ENCODE measurements at regions not wholly inside any gene's neighbourhood (a gene's known extent, or its start where the extent isn't known, plus 50 kb on each side); places are given as distances from the start of the nearest gene placed in this dataset.

DNA sequence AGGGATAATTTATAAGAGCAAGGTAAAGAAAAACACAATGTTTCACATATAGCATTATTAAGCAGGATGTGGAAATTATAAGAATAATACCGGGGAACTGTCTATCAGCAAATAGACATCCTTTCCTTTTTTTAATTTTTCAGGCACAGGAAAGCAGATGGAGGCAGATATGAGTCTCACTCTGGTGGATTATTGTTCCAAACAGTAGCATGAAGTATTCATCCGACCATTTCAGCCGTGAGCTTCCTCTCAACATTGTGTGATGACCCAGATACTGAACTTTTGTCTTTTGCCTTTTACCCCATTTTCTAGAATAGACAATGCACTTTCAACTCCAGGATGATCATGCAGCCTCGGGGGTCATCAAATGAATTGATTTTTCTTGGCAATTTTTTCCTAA is 599.8 kb downstream of the ADGRL2 start:
- Histone ChIP-seq H3K9ac (ENCODE audit: low read length) (no peak overlapping the region), H3K4me1 (ENCODE audit: low read length) (no peaks in the 10 kb centered on the region), H3K4me2 (ENCODE audit: low read depth, low read length, poor library complexity, severe bottlenecking) (no peak overlapping the region), H3K9me2 (replicated peaks; ENCODE audit: insufficient read depth, low read length) (no peaks in the 10 kb centered on the region), H2AFZ (ENCODE audit: low read length) (no peak overlapping the region), H3K9me3 (ENCODE audit: low read length) (peaks cover 20% of the 10 kb centered on the region), H3K36me3 (ENCODE audit: insufficient read depth, low read length) (no peaks in the 10 kb centered on the region), H3K4me3 (ENCODE audit: low read length) (no peak overlapping the region), H3K27ac (ENCODE audit: low read length) (no peak overlapping the region), H4K20me1 (ENCODE audit: insufficient read depth, low read depth, low read length) (no peaks in the 10 kb centered on the region), H3K27me3 (ENCODE audit: low read length) (no peaks in the 10 kb centered on the region), H3K79me2 (ENCODE audit: low read length) (no peaks in the 10 kb centered on the region)
- DNase-seq, result no peak

- H3K27ac ChIP-seq (ENCODE audit: low read length), result no peak overlapping the region
Observed at GRCh38 chr1:82399093-82399492, 598.4 kb downstream of the ADGRL2 start.

DNA sequence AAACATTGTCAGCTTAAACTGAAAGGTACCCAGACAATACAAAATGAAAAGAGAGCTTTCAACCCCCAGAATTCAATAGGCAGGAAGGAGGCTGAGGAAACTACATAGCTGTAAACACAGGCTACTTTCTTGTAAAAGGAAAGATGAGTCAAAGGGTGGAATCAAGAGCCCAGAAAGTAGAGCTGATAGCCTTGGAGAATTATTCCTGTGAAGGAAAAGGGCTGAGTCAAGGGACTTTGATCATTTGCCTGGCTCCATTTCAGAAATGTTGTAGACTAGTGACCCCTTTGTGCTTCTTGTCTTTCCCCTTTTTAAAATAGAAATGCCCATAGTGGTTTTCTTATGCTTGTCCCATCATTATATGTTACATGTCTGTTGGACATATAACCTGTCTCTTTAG is 597.6 kb downstream of the ADGRL2 start:
- H3K27me3 ChIP-seq (ENCODE audit: low read length), result no peaks in the 10 kb centered on the region
- no peak overlapping the region for H2AFZ ChIP-seq (ENCODE audit: low read length)
- H4K20me1 ChIP-seq (ENCODE audit: insufficient read depth, low read depth, low read length), result no peaks in the 10 kb centered on the region
- no peak overlapping the region for H3K4me2 ChIP-seq (ENCODE audit: low read depth, low read length, poor library complexity, severe bottlenecking)
- no peaks in the 10 kb centered on the region for H3K36me3 ChIP-seq (ENCODE audit: insufficient read depth, low read length)
- no peak overlapping the region for H3K4me3 ChIP-seq (ENCODE audit: low read length)
- no peaks in the 10 kb centered on the region for H3K9me2 ChIP-seq (replicated peaks; ENCODE audit: insufficient read depth, low read length)
- no peak overlapping the region for H3K27ac ChIP-seq (ENCODE audit: low read length)
- H3K9ac ChIP-seq (ENCODE audit: low read length), result no peak overlapping the region
- no peaks in the 10 kb centered on the region for H3K4me1 ChIP-seq (ENCODE audit: low read length)
- DNase-seq, result no peak
- H3K79me2 ChIP-seq (ENCODE audit: low read length), result no peaks in the 10 kb centered on the region
- H3K9me3 ChIP-seq (ENCODE audit: low read length), result peaks cover 7% of the 10 kb centered on the region

More at GRCh38 chr1:82399093-82399492, 598.4 kb downstream of the ADGRL2 start:
- H4K20me1 ChIP-seq (ENCODE audit: insufficient read depth, low read depth, low read length), result no peaks in the 10 kb centered on the region
- H3K79me2 ChIP-seq (ENCODE audit: low read length), result no peaks in the 10 kb centered on the region
- H3K4me3 ChIP-seq (ENCODE audit: low read length), result no peak overlapping the region
- H3K27me3 ChIP-seq (ENCODE audit: low read length), result no peaks in the 10 kb centered on the region
- H2AFZ ChIP-seq (ENCODE audit: low read length), result no peak overlapping the region
- no peaks in the 10 kb centered on the region for H3K36me3 ChIP-seq (ENCODE audit: insufficient read depth, low read length)
- H3K9me3 ChIP-seq (ENCODE audit: low read length), result peaks cover 15% of the 10 kb centered on the region
- H3K9me2 ChIP-seq (replicated peaks; ENCODE audit: insufficient read depth, low read length), result no peaks in the 10 kb centered on the region
- no peak overlapping the region for H3K9ac ChIP-seq (ENCODE audit: low read length)
- DNase-seq, result no peak
- no peaks in the 10 kb centered on the region for H3K4me1 ChIP-seq (ENCODE audit: low read length)
- no peak overlapping the region for H3K4me2 ChIP-seq (ENCODE audit: low read depth, low read length, poor library complexity, severe bottlenecking)

DNA sequence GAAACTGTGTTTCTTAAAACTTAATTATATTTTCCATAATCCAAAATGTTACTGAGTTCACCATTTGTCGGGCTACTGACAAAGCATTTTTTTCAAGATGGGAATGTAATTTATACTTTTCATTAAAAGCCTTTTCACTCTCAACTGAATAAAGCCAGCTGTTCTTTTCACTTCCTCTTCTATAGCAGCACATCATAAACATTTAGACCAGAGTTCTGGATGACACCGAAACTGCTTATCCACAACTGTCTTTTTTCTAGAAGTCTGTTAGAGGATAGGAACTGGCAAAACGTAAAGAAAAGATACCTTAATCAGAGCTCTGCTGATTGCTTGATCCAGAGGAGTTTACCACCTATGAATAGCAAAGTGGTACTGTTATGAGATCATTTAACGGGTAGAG is 594.7 kb downstream of the ADGRL2 start:
- H3K4me2 ChIP-seq (ENCODE audit: low read depth, low read length, poor library complexity, severe bottlenecking), result no peak overlapping the region
- no peaks in the 10 kb centered on the region for H4K20me1 ChIP-seq (ENCODE audit: insufficient read depth, low read depth, low read length)

GRCh38 chr1:82392946-82393345 is 592.2 kb downstream of the ADGRL2 start:
- DNase-seq, result no peak
- no peak overlapping the region for H3K4me2 ChIP-seq (ENCODE audit: low read depth, low read length, poor library complexity, severe bottlenecking)
- H3K27me3 ChIP-seq (ENCODE audit: low read length), result no peaks in the 10 kb centered on the region
- no peaks in the 10 kb centered on the region for H3K36me3 ChIP-seq (ENCODE audit: insufficient read depth, low read length)
- no peak overlapping the region for H2AFZ ChIP-seq (ENCODE audit: low read length)
- no peaks in the 10 kb centered on the region; the same call in 1 of the 2 replicates for H3K9me2 ChIP-seq (replicated peaks; ENCODE audit: insufficient read depth, low read length)
- no peak overlapping the region for H3K4me3 ChIP-seq (ENCODE audit: low read length)
- no peak overlapping the region for H3K9ac ChIP-seq (ENCODE audit: low read length)
- no peak overlapping the region for H3K27ac ChIP-seq (ENCODE audit: low read length)
- H3K9me3 ChIP-seq (ENCODE audit: low read length), result peaks cover 10% of the 10 kb centered on the region
- H4K20me1 ChIP-seq (ENCODE audit: insufficient read depth, low read depth, low read length), result no peaks in the 10 kb centered on the region
- no peaks in the 10 kb centered on the region for H3K4me1 ChIP-seq (ENCODE audit: low read length)
- H3K79me2 ChIP-seq (ENCODE audit: low read length), result no peaks in the 10 kb centered on the region

More for the DNA sequence above, 594.7 kb downstream of the ADGRL2 start:
- no peak overlapping the region for H3K27ac ChIP-seq (ENCODE audit: low read length)
- H2AFZ ChIP-seq (ENCODE audit: low read length), result no peak overlapping the region
- H3K4me3 ChIP-seq (ENCODE audit: low read length), result no peak overlapping the region
- H3K79me2 ChIP-seq (ENCODE audit: low read length), result no peaks in the 10 kb centered on the region
- DNase-seq, result no peak
- H3K4me1 ChIP-seq (ENCODE audit: low read length), result no peaks in the 10 kb centered on the region
- H3K27me3 ChIP-seq (ENCODE audit: low read length), result no peaks in the 10 kb centered on the region
- H3K9ac ChIP-seq (ENCODE audit: low read length), result no peak overlapping the region
- no peaks in the 10 kb centered on the region; the same call in 1 of the 2 replicates for H3K9me2 ChIP-seq (replicated peaks; ENCODE audit: insufficient read depth, low read length)
- H3K36me3 ChIP-seq (ENCODE audit: insufficient read depth, low read length), result no peaks in the 10 kb centered on the region
- H3K9me3 ChIP-seq (ENCODE audit: low read length), result peaks cover 3% of the 10 kb centered on the region; the same call in 1 of the 2 replicates

GRCh38 chr1:82392513-82392912 is 591.8 kb downstream of the ADGRL2 start:
- Histone ChIP-seq H3K9me3 (ENCODE audit: low read length) (peaks cover 10% of the 10 kb centered on the region), H3K4me3 (ENCODE audit: low read length) (no peak overlapping the region), H3K9me2 (replicated peaks; ENCODE audit: insufficient read depth, low read length) (no peaks in the 10 kb centered on the region; the same call in 1 of the 2 replicates), H4K20me1 (ENCODE audit: insufficient read depth, low read depth, low read length) (no peaks in the 10 kb centered on the region), H3K4me1 (ENCODE audit: low read length) (no peaks in the 10 kb centered on the region), H3K79me2 (ENCODE audit: low read length) (no peaks in the 10 kb centered on the region), H3K27me3 (ENCODE audit: low read length) (no peaks in the 10 kb centered on the region), H2AFZ (ENCODE audit: low read length) (no peak overlapping the region), H3K4me2 (ENCODE audit: low read depth, low read length, poor library complexity, severe bottlenecking) (no peak overlapping the region), H3K27ac (ENCODE audit: low read length) (no peak overlapping the region), H3K9ac (ENCODE audit: low read length) (no peak overlapping the region), H3K36me3 (ENCODE audit: insufficient read depth, low read length) (no peaks in the 10 kb centered on the region)
- no peak for DNase-seq

DNA sequence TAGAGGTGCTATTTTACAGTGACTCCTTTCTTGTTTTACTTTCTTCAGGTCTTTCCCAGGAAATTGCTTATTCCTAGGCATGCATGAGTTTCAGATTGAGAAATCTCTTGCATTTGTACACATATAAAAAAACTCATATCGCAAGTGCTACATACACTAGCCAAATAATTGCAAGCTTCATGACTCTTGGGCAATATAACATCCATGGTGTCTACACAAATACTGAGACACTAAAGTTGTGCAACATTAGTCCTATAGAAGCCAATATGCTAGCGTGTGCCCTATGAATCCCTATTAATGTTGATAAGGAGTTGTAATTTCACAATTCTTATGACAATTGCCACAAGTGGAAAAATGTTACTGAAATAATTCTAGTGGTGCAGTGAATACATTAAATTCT is 591.0 kb downstream of the ADGRL2 start:
- Histone ChIP-seq H3K9me2 (replicated peaks; ENCODE audit: insufficient read depth, low read length) (no peaks in the 10 kb centered on the region; the same call in 1 of the 2 replicates), H3K36me3 (ENCODE audit: insufficient read depth, low read length) (no peaks in the 10 kb centered on the region), H3K79me2 (ENCODE audit: low read length) (no peaks in the 10 kb centered on the region), H3K4me1 (ENCODE audit: low read length) (no peaks in the 10 kb centered on the region), H3K4me2 (ENCODE audit: low read depth, low read length, poor library complexity, severe bottlenecking) (no peak overlapping the region), H3K9ac (ENCODE audit: low read length) (no peak overlapping the region), H4K20me1 (ENCODE audit: insufficient read depth, low read depth, low read length) (no peaks in the 10 kb centered on the region), H3K27me3 (ENCODE audit: low read length) (no peaks in the 10 kb centered on the region), H2AFZ (ENCODE audit: low read length) (no peak overlapping the region), H3K27ac (ENCODE audit: low read length) (no peak overlapping the region), H3K4me3 (ENCODE audit: low read length) (no peak overlapping the region), H3K9me3 (ENCODE audit: low read length) (peaks cover 8% of the 10 kb centered on the region)
- DNase-seq, result no peak

GRCh38 chr1:82390627-82391026 is 589.9 kb downstream of the ADGRL2 start:
- H3K36me3 ChIP-seq (ENCODE audit: insufficient read depth, low read length), result no peaks in the 10 kb centered on the region
- H3K4me3 ChIP-seq (ENCODE audit: low read length), result no peak overlapping the region
- no peak overlapping the region for H3K9ac ChIP-seq (ENCODE audit: low read length)
- H3K27me3 ChIP-seq (ENCODE audit: low read length), result no peaks in the 10 kb centered on the region
- no peak overlapping the region for H3K27ac ChIP-seq (ENCODE audit: low read length)
- H3K9me2 ChIP-seq (replicated peaks; ENCODE audit: insufficient read depth, low read length), result no peaks in the 10 kb centered on the region; the same call in 1 of the 2 replicates
- H4K20me1 ChIP-seq (ENCODE audit: insufficient read depth, low read depth, low read length), result no peaks in the 10 kb centered on the region
- H3K4me1 ChIP-seq (ENCODE audit: low read length), result no peaks in the 10 kb centered on the region
- no peak overlapping the region for H3K4me2 ChIP-seq (ENCODE audit: low read depth, low read length, poor library complexity, severe bottlenecking)
- no peak for DNase-seq
- no peak overlapping the region for H2AFZ ChIP-seq (ENCODE audit: low read length)
- H3K79me2 ChIP-seq (ENCODE audit: low read length), result no peaks in the 10 kb centered on the region
- peaks cover 7% of the 10 kb centered on the region for H3K9me3 ChIP-seq (ENCODE audit: low read length)

GRCh38 chr1:82388679-82389078 is 587.9 kb downstream of the ADGRL2 start:
- Histone ChIP-seq H3K4me3 (ENCODE audit: low read length) (no peak overlapping the region), H3K79me2 (ENCODE audit: low read length) (no peaks in the 10 kb centered on the region), H4K20me1 (ENCODE audit: insufficient read depth, low read depth, low read length) (no peaks in the 10 kb centered on the region), H3K4me1 (ENCODE audit: low read length) (no peaks in the 10 kb centered on the region), H3K27me3 (ENCODE audit: low read length) (no peaks in the 10 kb centered on the region), H2AFZ (ENCODE audit: low read length) (no peak overlapping the region), H3K36me3 (ENCODE audit: insufficient read depth, low read length) (no peaks in the 10 kb centered on the region), H3K27ac (ENCODE audit: low read length) (no peak overlapping the region), H3K4me2 (ENCODE audit: low read depth, low read length, poor library complexity, severe bottlenecking) (no peak overlapping the region), H3K9ac (ENCODE audit: low read length) (no peak overlapping the region), H3K9me2 (replicated peaks; ENCODE audit: insufficient read depth, low read length) (no peaks in the 10 kb centered on the region; the same call in 1 of the 2 replicates), H3K9me3 (ENCODE audit: low read length) (peaks cover 7% of the 10 kb centered on the region)
- no peak for DNase-seq
